Amniotic epithelial cell (primary cell): ENCODE measurements at regions not wholly inside any gene's neighbourhood (a gene's known extent, or its start where the extent isn't known, plus 50 kb on each side); places are given as distances from the start of the nearest gene placed in this dataset.

Experiments used
- DNase-seq: peaks from one replicate; pipeline ENCODE4 v3.0.0-alpha.2; 2010; ENCODE audit warnings: low read depth

- DNase-seq: peak; percentile 52
Observed at GRCh38 chr20:9981829-9982228, 53.0 kb upstream of the ANKEF1 start.

- DNase-seq: peak; percentile 89
Observed at GRCh38 chr20:9978397-9979004, 56.3 kb upstream of the ANKEF1 start.

GRCh38 chr20:9977629-9978028 lies 57.2 kb upstream of the ANKEF1 start:
- DNase-seq: peak; percentile 16

- DNase-seq: no peak
Observed at GRCh38 chr20:9974324-9974723, 60.5 kb upstream of the ANKEF1 start.

- no peak for DNase-seq
Observed at GRCh38 chr20:9971746-9972145, 63.0 kb upstream of the ANKEF1 start.

GRCh38 chr20:9969626-9970025 lies 65.2 kb upstream of the ANKEF1 start:
- peak; percentile 34 for DNase-seq

GRCh38 chr20:9968015-9968414 lies 66.8 kb upstream of the ANKEF1 start:
- no peak for DNase-seq

- peak; percentile 13 for DNase-seq
Observed at GRCh38 chr20:9966966-9967365, 67.8 kb upstream of the ANKEF1 start.

- no peak for DNase-seq
Observed at GRCh38 chr20:9963029-9963428, 71.8 kb upstream of the ANKEF1 start.

GRCh38 chr20:9958693-9959092 lies 76.1 kb upstream of the ANKEF1 start:
- DNase-seq: no peak

GRCh38 chr20:9955646-9956045 lies 79.1 kb upstream of the ANKEF1 start:
- no peak for DNase-seq

GRCh38 chr20:9949563-9949962 lies 85.2 kb upstream of the ANKEF1 start:
- no peak for DNase-seq

- DNase-seq: peak; percentile 24
Observed at GRCh38 chr20:9945408-9945807, 89.4 kb upstream of the ANKEF1 start.

GRCh38 chr20:9942736-9943135 lies 92.1 kb upstream of the ANKEF1 start:
- DNase-seq: no peak

- no peak for DNase-seq
Observed at GRCh38 chr20:9940329-9940728, 94.5 kb upstream of the ANKEF1 start.

- no peak for DNase-seq
Observed at GRCh38 chr20:9939231-9939630, 95.6 kb upstream of the ANKEF1 start.

GRCh38 chr20:9935285-9935684 lies 96.4 kb upstream of the PAK5 start:
- DNase-seq: no peak

GRCh38 chr20:9930142-9930541 lies 91.3 kb upstream of the PAK5 start:
- no peak for DNase-seq

- DNase-seq: no peak
Observed at GRCh38 chr20:9928955-9929354, 90.1 kb upstream of the PAK5 start.

GRCh38 chr20:9928281-9928737 lies 89.4 kb upstream of the PAK5 start:
- no peak for DNase-seq

- no peak for DNase-seq
Observed at GRCh38 chr20:9927224-9927623, 88.3 kb upstream of the PAK5 start.

GRCh38 chr20:9926476-9926875 lies 87.6 kb upstream of the PAK5 start:
- no peak for DNase-seq

GRCh38 chr20:9926007-9926406 lies 87.1 kb upstream of the PAK5 start:
- no peak for DNase-seq

- no peak for DNase-seq
Observed at GRCh38 chr20:9923648-9924047, 84.8 kb upstream of the PAK5 start.

GRCh38 chr20:9920866-9921265 lies 82.0 kb upstream of the PAK5 start:
- no peak for DNase-seq
